ENCODE measurements at regions not wholly inside any gene's neighbourhood (a gene's known extent, or its start where the extent isn't known, plus 50 kb on each side); places are given as distances from the start of the nearest gene placed in this dataset.

GRCh38 chr5:36457511-36458270 lies 148.7 kb upstream of the SLC1A3 start:
- no peaks in the 10 kb centered on the region for H4K20me1 ChIP-seq (ENCODE audit: insufficient read depth, low read length)
- peak overlapping the region; percentile 1 for H3K4me2 ChIP-seq (ENCODE audit: low read length)
- no peak overlapping the region for H3K27ac ChIP-seq (ENCODE audit: low read depth, low read length)
- H3K4me3 ChIP-seq (ENCODE audit: insufficient read depth, low read depth, low read length) = no peak overlapping the region
- no peaks in the 10 kb centered on the region for H3K9me3 ChIP-seq (ENCODE audit: insufficient read depth, low read depth, low read length)
- no peak overlapping the region for H2AFZ ChIP-seq (ENCODE audit: low read depth, low read length)
- H3K27me3 Mint-ChIP-seq (ENCODE audit: low read depth, unreplicated experiment) = no peaks in the 10 kb centered on the region
- H3K4me3 Mint-ChIP-seq (ENCODE audit: unreplicated experiment) = no peak overlapping the region
- H3K27me3 ChIP-seq (ENCODE audit: insufficient read depth, low read length) = no peaks in the 10 kb centered on the region
- TF ChIP-seq CTCF (IDR thresholded peaks at IDR 0.05; ENCODE audit: insufficient read depth, low read depth, low read length) (no peak), EZH2 (IDR thresholded peaks at IDR 0.05; ENCODE audit: insufficient read depth, low read length) (no peak)
- no peaks in the 10 kb centered on the region for H3K36me3 Mint-ChIP-seq (ENCODE audit: low read depth, unreplicated experiment)
- H3K27ac Mint-ChIP-seq (ENCODE audit: unreplicated experiment) = peak overlapping the region; percentile 45
- no peak overlapping the region for H3K9ac ChIP-seq (ENCODE audit: low read length)
- H3K79me2 ChIP-seq (ENCODE audit: insufficient read depth, low read length) = no peaks in the 10 kb centered on the region
- FAIRE-seq (no peak), DNase-seq (ENCODE audit: low read depth) (peak; percentile 88)
- H3K9me3 Mint-ChIP-seq (ENCODE audit: unreplicated experiment) = no peaks in the 10 kb centered on the region
- H3K4me1 ChIP-seq (ENCODE audit: insufficient read depth, low read length) = peaks cover 10% of the 10 kb centered on the region
- H3K4me1 Mint-ChIP-seq (ENCODE audit: low read depth, unreplicated experiment) = peaks cover 41% of the 10 kb centered on the region
- no peaks in the 10 kb centered on the region for H3K36me3 ChIP-seq (ENCODE audit: insufficient read depth, low read length)

- no peaks in the 10 kb centered on the region for H3K27me3 Mint-ChIP-seq (ENCODE audit: low read depth, unreplicated experiment)
- Histone ChIP-seq H4K20me1 (ENCODE audit: insufficient read depth, low read length) (no peaks in the 10 kb centered on the region), H3K4me2 (ENCODE audit: low read length) (no peak overlapping the region), H3K36me3 (ENCODE audit: insufficient read depth, low read length) (no peaks in the 10 kb centered on the region), H3K27me3 (ENCODE audit: insufficient read depth, low read length) (no peaks in the 10 kb centered on the region), H2AFZ (ENCODE audit: low read depth, low read length) (no peak overlapping the region), H3K27ac (ENCODE audit: low read depth, low read length) (no peak overlapping the region), H3K79me2 (ENCODE audit: insufficient read depth, low read length) (no peaks in the 10 kb centered on the region), H3K9ac (ENCODE audit: low read length) (no peak overlapping the region), H3K9me3 (ENCODE audit: insufficient read depth, low read depth, low read length) (no peaks in the 10 kb centered on the region), H3K4me1 (ENCODE audit: insufficient read depth, low read length) (peaks cover 10% of the 10 kb centered on the region), H3K4me3 (ENCODE audit: insufficient read depth, low read depth, low read length) (no peak overlapping the region)
- H3K4me1 Mint-ChIP-seq (ENCODE audit: low read depth, unreplicated experiment) = peaks cover 50% of the 10 kb centered on the region
- H3K27ac Mint-ChIP-seq (ENCODE audit: unreplicated experiment) = no peak overlapping the region
- no peak for TF ChIP-seq EZH2 (IDR thresholded peaks at IDR 0.05; ENCODE audit: insufficient read depth, low read length)
- no peak for TF ChIP-seq CTCF (IDR thresholded peaks at IDR 0.05; ENCODE audit: insufficient read depth, low read depth, low read length)
- no peak overlapping the region for H3K4me3 Mint-ChIP-seq (ENCODE audit: unreplicated experiment)
- no peak for FAIRE-seq
- no peaks in the 10 kb centered on the region for H3K36me3 Mint-ChIP-seq (ENCODE audit: low read depth, unreplicated experiment)
- no peaks in the 10 kb centered on the region for H3K9me3 Mint-ChIP-seq (ENCODE audit: unreplicated experiment)
- DNase-seq (ENCODE audit: low read depth) = no peak
These were observed 147.7 kb upstream of the SLC1A3 start for GRCh38 chr5:36458746-36459145.
